ENCODE measurements at regions not wholly inside any gene's neighbourhood (a gene's known extent, or its start where the extent isn't known, plus 50 kb on each side); places are given as distances from the start of the nearest gene placed in this dataset.

DNA sequence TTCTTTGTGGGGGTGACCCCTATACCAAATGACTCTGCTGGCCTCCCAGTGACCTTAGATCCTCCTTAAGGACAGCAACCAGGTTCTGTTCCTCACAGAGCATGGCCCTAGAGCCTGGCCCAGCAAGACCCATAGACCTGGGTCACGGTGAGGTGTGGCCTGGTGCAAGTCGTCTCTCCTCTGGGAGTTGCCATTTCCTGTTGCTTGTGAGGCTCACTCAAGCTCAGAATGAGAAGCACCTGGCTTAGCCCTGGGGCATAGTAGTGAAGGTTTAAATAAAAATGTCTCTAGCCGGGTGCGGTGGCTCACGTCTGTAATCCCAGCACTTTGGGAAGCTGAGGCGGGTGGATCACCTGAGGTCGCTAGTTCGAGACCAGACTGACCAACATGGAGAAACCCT, 131.3 kb downstream of the SMAD6 start:
- TF ChIP-seq, protein P1, sequence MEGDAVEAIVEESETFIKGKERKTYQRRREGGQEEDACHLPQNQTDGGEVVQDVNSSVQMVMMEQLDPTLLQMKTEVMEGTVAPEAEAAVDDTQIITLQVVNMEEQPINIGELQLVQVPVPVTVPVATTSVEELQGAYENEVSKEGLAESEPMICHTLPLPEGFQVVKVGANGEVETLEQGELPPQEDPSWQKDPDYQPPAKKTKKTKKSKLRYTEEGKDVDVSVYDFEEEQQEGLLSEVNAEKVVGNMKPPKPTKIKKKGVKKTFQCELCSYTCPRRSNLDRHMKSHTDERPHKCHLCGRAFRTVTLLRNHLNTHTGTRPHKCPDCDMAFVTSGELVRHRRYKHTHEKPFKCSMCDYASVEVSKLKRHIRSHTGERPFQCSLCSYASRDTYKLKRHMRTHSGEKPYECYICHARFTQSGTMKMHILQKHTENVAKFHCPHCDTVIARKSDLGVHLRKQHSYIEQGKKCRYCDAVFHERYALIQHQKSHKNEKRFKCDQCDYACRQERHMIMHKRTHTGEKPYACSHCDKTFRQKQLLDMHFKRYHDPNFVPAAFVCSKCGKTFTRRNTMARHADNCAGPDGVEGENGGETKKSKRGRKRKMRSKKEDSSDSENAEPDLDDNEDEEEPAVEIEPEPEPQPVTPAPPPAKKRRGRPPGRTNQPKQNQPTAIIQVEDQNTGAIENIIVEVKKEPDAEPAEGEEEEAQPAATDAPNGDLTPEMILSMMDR (optimal IDR thresholded peaks at IDR 0.05 in 1 of 3, IDR thresholded peaks at IDR 0.05 in 1 of 3, conservative IDR thresholded peaks at IDR 0.05 in 1 of 3; ENCODE audit: extremely low read depth in 1 of 3, insufficient read depth in 2 of 3, low read length in 3 of 3), result no peak
- TF ChIP-seq EZH2 (IDR thresholded peaks at IDR 0.05; ENCODE audit: low read length), result no peak
